Ecto neural progenitor cell (in vitro differentiated cells): ENCODE measurements at regions not wholly inside any gene's neighbourhood (a gene's known extent, or its start where the extent isn't known, plus 50 kb on each side); places are given as distances from the start of the nearest gene placed in this dataset.

ENCODE experiments used
- DNase-seq: peaks from one replicate; pipeline ENCODE4 v3.0.0-alpha.2; 2018; ENCODE audit warnings: low spot score

GRCh38 chr4:41428601-41429279, 109.2 kb upstream of the LIMCH1 start:
- DNase-seq, result no peak

- DNase-seq, result no peak
Measured at GRCh38 chr4:41429280-41429669, 108.7 kb upstream of the LIMCH1 start.

- DNase-seq, result no peak
Measured at GRCh38 chr4:41430792-41431191, 107.2 kb upstream of the LIMCH1 start.

- DNase-seq, result no peak
Measured at GRCh38 chr4:41431276-41431675, 106.7 kb upstream of the LIMCH1 start.

GRCh38 chr4:41432219-41432618, 105.7 kb upstream of the LIMCH1 start:
- DNase-seq, result no peak

- DNase-seq, result no peak
Measured at GRCh38 chr4:41432881-41433280, 105.1 kb upstream of the LIMCH1 start.

- no peak for DNase-seq
Measured at GRCh38 chr4:41433361-41433760, 104.6 kb upstream of the LIMCH1 start.

GRCh38 chr4:41435510-41435909, 102.4 kb upstream of the LIMCH1 start:
- no peak for DNase-seq

GRCh38 chr4:41436419-41436818, 101.5 kb upstream of the LIMCH1 start:
- DNase-seq, result no peak

- no peak for DNase-seq
Measured at GRCh38 chr4:41437111-41437536, 100.8 kb upstream of the LIMCH1 start.

- DNase-seq, result no peak
Measured at GRCh38 chr4:41438931-41439297, 99.0 kb upstream of the LIMCH1 start.

- DNase-seq, result no peak
Measured at GRCh38 chr4:41442810-41443209, 95.1 kb upstream of the LIMCH1 start.

- no peak for DNase-seq
Measured at GRCh38 chr4:41443340-41444079, 94.4 kb upstream of the LIMCH1 start.

- no peak for DNase-seq
Measured at GRCh38 chr4:41446391-41446790, 91.6 kb upstream of the LIMCH1 start.

GRCh38 chr4:41446981-41447725, 90.8 kb upstream of the LIMCH1 start:
- DNase-seq, result no peak

- no peak for DNase-seq
Measured at GRCh38 chr4:41448934-41449333, 89.0 kb upstream of the LIMCH1 start.

- no peak for DNase-seq
Measured at GRCh38 chr4:41451961-41452360, 86.0 kb upstream of the LIMCH1 start.

- no peak for DNase-seq
Measured at GRCh38 chr4:41452484-41453225, 85.3 kb upstream of the LIMCH1 start.

GRCh38 chr4:41454423-41454822, 83.5 kb upstream of the LIMCH1 start:
- DNase-seq, result no peak

GRCh38 chr4:41455206-41455605, 82.8 kb upstream of the LIMCH1 start:
- no peak for DNase-seq

- no peak for DNase-seq
Measured at GRCh38 chr4:41456559-41457101, 81.3 kb upstream of the LIMCH1 start.

GRCh38 chr4:41458689-41459088, 79.3 kb upstream of the LIMCH1 start:
- no peak for DNase-seq
